ENCODE measurements at regions not wholly inside any gene's neighbourhood (a gene's known extent, or its start where the extent isn't known, plus 50 kb on each side); places are given as distances from the start of the nearest gene placed in this dataset.

GRCh38 chr7:47218378-47219176 lies 363.3 kb downstream of the TNS3 start:
- H3K9me3 Mint-ChIP-seq: peaks cover 1% of the 10 kb centered on the region; the same call in 2 of the 3 replicates
- H3K36me3 Mint-ChIP-seq (ENCODE audit: low read depth): no peaks in the 10 kb centered on the region; the same call in 2 of the 3 replicates
- no peak for DNase-seq (ENCODE audit: low spot score)
- TF ChIP-seq STAT1 (IDR thresholded peaks at IDR 0.05; ENCODE audit: unreplicated experiment): no peak
- no peak for TF ChIP-seq REST (IDR thresholded peaks at IDR 0.05; ENCODE audit: unreplicated experiment)
- TF ChIP-seq EZH2 (IDR thresholded peaks at IDR 0.05; ENCODE audit: low read depth, unreplicated experiment): no peak
- TF ChIP-seq JUNB (IDR thresholded peaks at IDR 0.05; ENCODE audit: unreplicated experiment): no peak
- TF ChIP-seq POLR2AphosphoS5 (IDR thresholded peaks at IDR 0.05; ENCODE audit: low read depth): no peak
- no peak for TF ChIP-seq NANOG (IDR thresholded peaks at IDR 0.05; ENCODE audit: borderline replicate concordance)
- TF ChIP-seq ZNF114 (CRISPR knock-in tag; IDR thresholded peaks at IDR 0.05): no peak
- no peak for TF ChIP-seq CREB1 (CRISPR knock-in tag; IDR thresholded peaks at IDR 0.05; ENCODE audit: low read depth)
- TF ChIP-seq ZNF331 (CRISPR knock-in tag; IDR thresholded peaks at IDR 0.05; ENCODE audit: low read depth): no peak
- ATAC-seq: no peak
- Histone ChIP-seq H3K79me2 (replicated peaks; ENCODE audit: insufficient read depth) (no peaks in the 10 kb centered on the region), H3K4me3 (no peak overlapping the region), H3K9me2 (ENCODE audit: insufficient read depth) (no peaks in the 10 kb centered on the region), H3K4me1 (ENCODE audit: insufficient read depth) (no peaks in the 10 kb centered on the region), H3K36me3 (ENCODE audit: insufficient read depth) (no peaks in the 10 kb centered on the region), H3K27ac (ENCODE audit: low read depth) (no peak overlapping the region), H4K20me1 (replicated peaks; ENCODE audit: insufficient read depth) (no peaks in the 10 kb centered on the region), H2AFZ (no peak overlapping the region), H3K4me2 (no peak overlapping the region), H3F3A (replicated peaks; ENCODE audit: low read depth) (no peaks in the 10 kb centered on the region), H3K27me3 (ENCODE audit: insufficient read depth) (no peaks in the 10 kb centered on the region)
- H3K27ac Mint-ChIP-seq: no peak overlapping the region
- no peaks in the 10 kb centered on the region for H3K27me3 Mint-ChIP-seq (ENCODE audit: insufficient read depth, low read depth, poor library complexity)
- no peak overlapping the region for H3K4me3 Mint-ChIP-seq
- no peaks in the 10 kb centered on the region for H3K4me1 Mint-ChIP-seq

GRCh38 chr7:47217570-47218360 lies 364.1 kb downstream of the TNS3 start:
- TF ChIP-seq CTCF (conservative IDR thresholded peaks at IDR 0.05; ENCODE audit: low read depth in 2 of 2): no peak
- TF ChIP-seq EZH2phosphoT487 (IDR thresholded peaks at IDR 0.05; ENCODE audit: unreplicated experiment): no peak
- no peaks in the 10 kb centered on the region for H3F3A ChIP-seq (replicated peaks; ENCODE audit: low read depth)
- H3K79me2 ChIP-seq (replicated peaks; ENCODE audit: insufficient read depth): no peaks in the 10 kb centered on the region
- Mint-ChIP-seq H3K4me1 (no peaks in the 10 kb centered on the region), H3K4me3 (no peak overlapping the region), H3K36me3 (ENCODE audit: low read depth) (no peaks in the 10 kb centered on the region; the same call in 2 of the 3 replicates), H3K9me3 (no peaks in the 10 kb centered on the region), H3K27me3 (ENCODE audit: insufficient read depth, low read depth, poor library complexity) (no peaks in the 10 kb centered on the region), H3K27ac (no peak overlapping the region)
- no peak overlapping the region for H3K4me2 ChIP-seq
- H2AFZ ChIP-seq: no peak overlapping the region
- no peaks in the 10 kb centered on the region for H4K20me1 ChIP-seq (replicated peaks; ENCODE audit: insufficient read depth)
- no peaks in the 10 kb centered on the region for H3K36me3 ChIP-seq (ENCODE audit: insufficient read depth)
- no peaks in the 10 kb centered on the region for H3K4me1 ChIP-seq (ENCODE audit: insufficient read depth)
- no peaks in the 10 kb centered on the region for H3K9me2 ChIP-seq (ENCODE audit: insufficient read depth)
- no peak overlapping the region for H3K4me3 ChIP-seq
- no peak for ATAC-seq
- no peak overlapping the region for H3K27ac ChIP-seq (ENCODE audit: low read depth)
- H3K27me3 ChIP-seq (ENCODE audit: insufficient read depth): no peaks in the 10 kb centered on the region
- DNase-seq (ENCODE audit: low spot score): no peak
